ENCODE measurements at regions not wholly inside any gene's neighbourhood (a gene's known extent, or its start where the extent isn't known, plus 50 kb on each side); places are given as distances from the start of the nearest gene placed in this dataset.

DNA sequence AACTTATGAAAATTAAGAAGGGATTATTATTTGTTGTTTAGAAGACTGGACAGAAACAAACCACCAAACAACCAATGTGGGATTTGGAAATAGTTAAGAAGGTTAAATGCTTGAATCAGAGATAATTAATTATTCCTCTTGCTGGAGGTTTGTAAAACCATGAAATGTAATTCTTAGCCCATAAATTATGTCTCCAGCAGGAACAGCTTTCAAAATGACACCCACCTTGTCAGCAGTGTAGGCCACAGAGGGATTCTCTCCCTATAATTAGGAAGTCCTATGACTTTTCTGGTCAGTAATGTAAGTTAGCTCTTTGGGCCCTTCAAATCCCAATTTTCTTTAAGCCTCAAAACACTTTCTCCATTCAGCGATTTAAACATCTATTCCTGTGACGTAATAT lies 63.3 kb downstream of the DRD1 start:
- Histone ChIP-seq H3K4me1 (ENCODE audit: low read length) (no peaks in the 10 kb centered on the region), H3K9me3 (ENCODE audit: low read length) (no peaks in the 10 kb centered on the region), H3K9ac (ENCODE audit: low read length) (no peak overlapping the region), H3K4me2 (ENCODE audit: low read depth, low read length, poor library complexity, severe bottlenecking) (no peak overlapping the region), H3K27me3 (ENCODE audit: low read length) (no peaks in the 10 kb centered on the region), H3K79me2 (ENCODE audit: low read length) (no peaks in the 10 kb centered on the region), H3K27ac (ENCODE audit: low read length) (no peak overlapping the region), H3K9me2 (replicated peaks; ENCODE audit: insufficient read depth, low read length) (no peaks in the 10 kb centered on the region), H4K20me1 (ENCODE audit: insufficient read depth, low read depth, low read length) (no peaks in the 10 kb centered on the region), H3K4me3 (ENCODE audit: low read length) (no peak overlapping the region), H3K36me3 (ENCODE audit: insufficient read depth, low read length) (no peaks in the 10 kb centered on the region), H2AFZ (ENCODE audit: low read length) (no peak overlapping the region)
- DNase-seq: no peak

DNA sequence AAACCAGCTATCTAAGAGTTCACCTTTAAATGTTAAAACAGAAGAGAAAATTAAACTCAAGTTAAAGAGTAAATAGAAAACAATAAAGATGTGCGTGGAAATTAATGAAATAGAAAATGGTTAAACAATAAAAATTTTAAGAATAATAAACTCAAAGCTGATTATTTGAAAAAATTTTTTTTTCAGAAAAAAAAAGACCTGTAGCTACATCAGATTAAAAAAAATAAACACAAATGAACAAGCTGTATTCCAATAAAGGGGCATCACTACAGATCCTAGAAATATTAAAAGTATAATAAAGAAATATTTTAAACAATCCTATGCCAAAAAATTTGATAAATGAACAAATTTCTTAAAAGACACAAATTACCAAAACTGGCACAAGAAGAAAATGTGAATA lies 64.1 kb downstream of the DRD1 start:
- Histone ChIP-seq H3K4me3 (ENCODE audit: low read length) (no peak overlapping the region), H3K9me2 (replicated peaks; ENCODE audit: insufficient read depth, low read length) (no peaks in the 10 kb centered on the region), H3K4me1 (ENCODE audit: low read length) (no peaks in the 10 kb centered on the region), H3K27ac (ENCODE audit: low read length) (no peak overlapping the region), H3K4me2 (ENCODE audit: low read depth, low read length, poor library complexity, severe bottlenecking) (no peak overlapping the region), H3K27me3 (ENCODE audit: low read length) (no peaks in the 10 kb centered on the region), H3K9me3 (ENCODE audit: low read length) (no peaks in the 10 kb centered on the region), H3K36me3 (ENCODE audit: insufficient read depth, low read length) (no peaks in the 10 kb centered on the region), H4K20me1 (ENCODE audit: insufficient read depth, low read depth, low read length) (no peaks in the 10 kb centered on the region), H3K79me2 (ENCODE audit: low read length) (no peaks in the 10 kb centered on the region), H3K9ac (ENCODE audit: low read length) (no peak overlapping the region), H2AFZ (ENCODE audit: low read length) (no peak overlapping the region)
- no peak for DNase-seq

DNA sequence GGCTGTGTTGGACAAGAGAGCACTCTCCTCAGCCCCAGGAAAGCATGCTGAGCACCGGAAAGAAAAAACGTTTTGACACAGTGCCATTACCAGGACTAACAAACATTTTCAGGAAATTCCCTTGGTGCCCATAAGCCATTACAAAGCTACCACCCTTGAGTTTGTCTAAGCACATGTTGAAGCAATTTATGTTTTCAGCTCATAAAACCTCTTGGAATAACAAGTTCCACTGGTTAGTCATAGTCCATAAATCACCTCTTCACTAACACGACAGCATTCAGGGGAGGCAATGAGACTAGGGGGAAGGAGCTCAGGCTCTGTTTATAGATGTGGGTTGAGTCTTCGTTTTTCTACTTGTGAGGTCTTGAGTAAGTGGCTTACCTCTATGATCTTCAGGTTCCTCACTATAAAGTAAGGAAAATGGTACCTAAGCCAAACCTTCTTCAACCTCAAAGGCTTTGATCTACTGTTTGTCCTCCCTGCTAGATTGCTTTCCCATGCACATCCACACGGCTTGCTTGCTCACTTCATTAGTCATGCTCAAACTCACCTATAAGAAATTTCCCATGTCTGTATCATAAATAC lies 65.4 kb downstream of the DRD1 start:
- no peak for DNase-seq
- H3K4me2 ChIP-seq (ENCODE audit: low read depth, low read length, poor library complexity, severe bottlenecking): no peak overlapping the region

DNA sequence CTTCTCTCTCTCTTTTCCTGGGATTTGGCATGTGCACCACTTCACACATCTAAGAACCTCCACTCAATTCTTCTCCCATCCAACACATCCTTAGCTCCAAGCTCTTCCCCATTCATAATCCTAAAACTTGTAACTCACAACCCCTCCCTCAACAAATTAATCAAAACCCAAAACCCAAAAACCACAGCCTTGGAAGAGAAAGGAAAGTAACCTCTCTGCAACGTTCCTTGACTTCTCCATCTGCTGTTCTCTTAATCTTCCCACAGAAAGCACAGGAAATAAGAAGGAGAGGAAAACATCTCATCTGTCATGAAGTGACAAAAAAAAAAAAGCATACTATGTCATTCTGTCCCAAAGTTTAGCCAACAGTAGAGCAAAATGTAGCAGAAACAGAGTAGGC lies 66.2 kb downstream of the DRD1 start:
- no peak overlapping the region for H3K27ac ChIP-seq (ENCODE audit: low read length)
- DNase-seq: no peak
- no peak overlapping the region for H3K4me2 ChIP-seq (ENCODE audit: low read depth, low read length, poor library complexity, severe bottlenecking)
- H3K27me3 ChIP-seq (ENCODE audit: low read length): no peaks in the 10 kb centered on the region
- no peaks in the 10 kb centered on the region for H3K36me3 ChIP-seq (ENCODE audit: insufficient read depth, low read length)
- H4K20me1 ChIP-seq (ENCODE audit: insufficient read depth, low read depth, low read length): no peaks in the 10 kb centered on the region
- H3K9ac ChIP-seq (ENCODE audit: low read length): no peak overlapping the region
- H3K79me2 ChIP-seq (ENCODE audit: low read length): no peaks in the 10 kb centered on the region
- no peaks in the 10 kb centered on the region for H3K4me1 ChIP-seq (ENCODE audit: low read length)
- H3K4me3 ChIP-seq (ENCODE audit: low read length): no peak overlapping the region
- H2AFZ ChIP-seq (ENCODE audit: low read length): no peak overlapping the region
- no peaks in the 10 kb centered on the region for H3K9me3 ChIP-seq (ENCODE audit: low read length)
- no peaks in the 10 kb centered on the region for H3K9me2 ChIP-seq (replicated peaks; ENCODE audit: insufficient read depth, low read length)

More for the DNA sequence above, 65.4 kb downstream of the DRD1 start:
- Histone ChIP-seq H3K27me3 (ENCODE audit: low read length) (no peaks in the 10 kb centered on the region), H2AFZ (ENCODE audit: low read length) (no peak overlapping the region), H3K9me3 (ENCODE audit: low read length) (no peaks in the 10 kb centered on the region), H4K20me1 (ENCODE audit: insufficient read depth, low read depth, low read length) (no peaks in the 10 kb centered on the region), H3K36me3 (ENCODE audit: insufficient read depth, low read length) (no peaks in the 10 kb centered on the region), H3K79me2 (ENCODE audit: low read length) (no peaks in the 10 kb centered on the region), H3K9me2 (replicated peaks; ENCODE audit: insufficient read depth, low read length) (no peaks in the 10 kb centered on the region), H3K4me1 (ENCODE audit: low read length) (no peaks in the 10 kb centered on the region), H3K27ac (ENCODE audit: low read length) (no peak overlapping the region), H3K4me3 (ENCODE audit: low read length) (no peak overlapping the region), H3K9ac (ENCODE audit: low read length) (no peak overlapping the region)

DNA sequence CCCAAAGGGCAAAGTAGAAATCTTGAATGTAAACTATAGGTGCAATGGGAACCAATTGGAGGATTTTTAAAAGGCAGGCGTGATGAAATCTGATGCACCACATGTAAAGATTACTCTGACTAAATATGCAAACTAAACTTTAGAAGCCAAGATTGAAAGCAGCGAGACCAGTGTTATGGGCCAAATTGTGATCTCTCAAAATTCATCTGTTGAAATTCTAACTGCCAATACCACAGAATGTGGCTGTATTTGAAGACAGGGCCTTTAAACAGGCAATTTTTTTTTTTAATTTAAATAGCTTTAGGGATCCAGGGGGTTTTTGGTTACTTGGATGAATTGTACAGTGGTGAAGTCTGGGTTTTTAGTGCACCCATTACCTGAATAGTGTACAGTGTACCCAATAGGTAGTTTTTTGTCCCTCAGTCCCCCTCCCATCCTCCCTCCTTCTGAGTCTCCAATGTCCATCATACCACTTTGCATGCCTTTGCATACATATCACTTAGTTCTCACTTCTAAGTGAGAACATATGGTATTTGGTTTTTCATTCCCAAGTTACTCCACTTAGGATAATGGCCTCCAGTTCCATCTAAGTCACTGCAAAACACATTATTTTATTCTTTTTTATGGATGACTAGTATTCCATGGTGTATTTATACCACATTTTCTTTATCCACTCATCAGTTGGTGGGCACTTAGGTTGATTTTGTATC lies 69.7 kb downstream of the DRD1 start:
- Histone ChIP-seq H3K27ac (ENCODE audit: low read length) (no peak overlapping the region), H3K9me3 (ENCODE audit: low read length) (no peaks in the 10 kb centered on the region), H3K9ac (ENCODE audit: low read length) (no peak overlapping the region), H3K4me1 (ENCODE audit: low read length) (no peaks in the 10 kb centered on the region), H3K4me2 (ENCODE audit: low read depth, low read length, poor library complexity, severe bottlenecking) (no peak overlapping the region), H3K27me3 (ENCODE audit: low read length) (no peaks in the 10 kb centered on the region), H4K20me1 (ENCODE audit: insufficient read depth, low read depth, low read length) (no peaks in the 10 kb centered on the region), H2AFZ (ENCODE audit: low read length) (no peak overlapping the region), H3K9me2 (replicated peaks; ENCODE audit: insufficient read depth, low read length) (no peaks in the 10 kb centered on the region), H3K36me3 (ENCODE audit: insufficient read depth, low read length) (no peaks in the 10 kb centered on the region), H3K4me3 (ENCODE audit: low read length) (no peak overlapping the region), H3K79me2 (ENCODE audit: low read length) (no peaks in the 10 kb centered on the region)
- DNase-seq: no peak

DNA sequence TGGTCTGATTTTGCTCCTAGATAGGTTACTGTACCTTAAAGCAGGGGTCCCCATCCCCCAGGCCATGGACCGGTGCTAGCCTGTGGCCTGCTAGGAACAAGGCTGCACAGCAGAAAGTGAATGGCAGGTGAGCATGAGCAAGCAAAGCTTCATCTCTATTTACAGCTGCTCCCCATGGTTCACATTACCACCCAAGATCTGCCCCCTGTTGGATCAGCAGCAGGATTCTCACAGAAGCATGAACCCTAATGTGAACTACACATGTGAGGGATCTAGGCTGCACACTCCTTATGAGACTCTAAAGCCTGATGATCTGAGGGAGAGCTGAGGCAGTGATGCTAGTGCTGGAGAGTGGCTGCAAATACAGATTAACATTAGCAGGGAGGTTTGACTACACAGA lies 78.1 kb downstream of the DRD1 start:
- H4K20me1 ChIP-seq (ENCODE audit: insufficient read depth, low read depth, low read length): no peaks in the 10 kb centered on the region
- no peaks in the 10 kb centered on the region for H3K36me3 ChIP-seq (ENCODE audit: insufficient read depth, low read length)
- H3K27me3 ChIP-seq (ENCODE audit: low read length): no peaks in the 10 kb centered on the region
- H3K4me2 ChIP-seq (ENCODE audit: low read depth, low read length, poor library complexity, severe bottlenecking): no peak overlapping the region
- H3K9me2 ChIP-seq (replicated peaks; ENCODE audit: insufficient read depth, low read length): no peaks in the 10 kb centered on the region
- DNase-seq: no peak
- no peaks in the 10 kb centered on the region for H3K9me3 ChIP-seq (ENCODE audit: low read length)
- no peak overlapping the region for H3K4me3 ChIP-seq (ENCODE audit: low read length)
- no peak overlapping the region for H2AFZ ChIP-seq (ENCODE audit: low read length)
- peaks cover 4% of the 10 kb centered on the region; the same call in 1 of the 2 replicates for H3K4me1 ChIP-seq (ENCODE audit: low read length)
- H3K9ac ChIP-seq (ENCODE audit: low read length): no peak overlapping the region
- no peaks in the 10 kb centered on the region for H3K79me2 ChIP-seq (ENCODE audit: low read length)
- H3K27ac ChIP-seq (ENCODE audit: low read length): no peak overlapping the region

DNA sequence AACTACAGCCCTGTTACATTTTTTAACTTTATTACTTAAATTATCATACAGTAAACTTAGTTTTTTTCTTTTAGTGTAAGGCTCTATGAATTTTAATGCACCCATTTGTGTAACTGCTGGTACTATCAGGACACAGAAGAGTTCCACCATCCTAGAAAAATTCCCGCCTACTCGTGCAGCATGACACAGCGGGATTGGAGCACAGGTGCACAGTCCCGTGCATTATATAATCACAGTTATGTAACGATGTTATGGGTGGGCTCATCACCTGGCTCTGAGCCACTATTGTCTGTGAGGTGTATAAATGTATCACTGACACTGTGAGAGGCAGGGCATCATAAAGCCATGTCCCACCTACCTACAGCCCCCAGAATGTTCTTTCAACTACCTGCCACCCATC lies 80.7 kb downstream of the DRD1 start:
- H3K27ac ChIP-seq (ENCODE audit: low read length): no peak overlapping the region
- no peak overlapping the region for H3K4me3 ChIP-seq (ENCODE audit: low read length)
- H3K4me1 ChIP-seq (ENCODE audit: low read length): peaks cover 4% of the 10 kb centered on the region; the same call in 1 of the 2 replicates
- no peaks in the 10 kb centered on the region for H3K79me2 ChIP-seq (ENCODE audit: low read length)
- no peak overlapping the region for H2AFZ ChIP-seq (ENCODE audit: low read length)
- no peaks in the 10 kb centered on the region for H3K9me2 ChIP-seq (replicated peaks; ENCODE audit: insufficient read depth, low read length)
- no peak overlapping the region for H3K9ac ChIP-seq (ENCODE audit: low read length)
- no peak overlapping the region for H3K4me2 ChIP-seq (ENCODE audit: low read depth, low read length, poor library complexity, severe bottlenecking)
- H3K27me3 ChIP-seq (ENCODE audit: low read length): no peaks in the 10 kb centered on the region
- DNase-seq: no peak
- no peaks in the 10 kb centered on the region for H4K20me1 ChIP-seq (ENCODE audit: insufficient read depth, low read depth, low read length)
- H3K36me3 ChIP-seq (ENCODE audit: insufficient read depth, low read length): no peaks in the 10 kb centered on the region
- H3K9me3 ChIP-seq (ENCODE audit: low read length): no peaks in the 10 kb centered on the region

DNA sequence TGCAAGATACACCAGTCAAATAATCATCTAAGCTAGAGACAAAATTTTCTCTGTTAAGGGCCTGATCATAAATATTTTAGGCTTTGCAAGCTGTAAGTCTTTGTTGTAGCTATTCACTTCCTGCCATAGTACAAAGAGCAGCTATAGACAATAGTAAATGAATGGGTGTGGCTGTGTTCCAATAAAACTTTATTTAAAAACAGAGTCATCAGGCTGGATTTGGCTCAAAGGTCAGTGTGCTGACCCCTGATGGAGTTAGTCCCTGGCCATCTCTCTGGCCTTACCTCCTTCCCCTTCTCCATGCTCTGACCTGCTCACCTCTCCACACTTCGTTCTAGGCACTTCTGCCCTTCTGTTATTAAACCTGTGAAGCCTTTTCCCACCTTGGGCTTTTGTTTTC lies 86.0 kb downstream of the DRD1 start:
- no peaks in the 10 kb centered on the region for H3K36me3 ChIP-seq (ENCODE audit: insufficient read depth, low read length)
- no peak overlapping the region for H3K9ac ChIP-seq (ENCODE audit: low read length)
- H3K9me3 ChIP-seq (ENCODE audit: low read length): no peaks in the 10 kb centered on the region
- H3K27ac ChIP-seq (ENCODE audit: low read length): no peak overlapping the region
- H3K79me2 ChIP-seq (ENCODE audit: low read length): no peaks in the 10 kb centered on the region
- no peaks in the 10 kb centered on the region for H4K20me1 ChIP-seq (ENCODE audit: insufficient read depth, low read depth, low read length)
- H3K4me2 ChIP-seq (ENCODE audit: low read depth, low read length, poor library complexity, severe bottlenecking): no peak overlapping the region
- peaks cover 4% of the 10 kb centered on the region; the same call in 1 of the 2 replicates for H3K4me1 ChIP-seq (ENCODE audit: low read length)
- DNase-seq: no peak
- H2AFZ ChIP-seq (ENCODE audit: low read length): no peak overlapping the region
- H3K4me3 ChIP-seq (ENCODE audit: low read length): no peak overlapping the region
- no peaks in the 10 kb centered on the region for H3K27me3 ChIP-seq (ENCODE audit: low read length)
- no peaks in the 10 kb centered on the region for H3K9me2 ChIP-seq (replicated peaks; ENCODE audit: insufficient read depth, low read length)
